Coronary artery (tissue), 2 donors: ENCODE measurements at regions not wholly inside any gene's neighbourhood (a gene's known extent, or its start where the extent isn't known, plus 50 kb on each side); places are given as distances from the start of the nearest gene placed in this dataset.

Experiments
- DNase-seq: peaks from one replicate; pipeline ENCODE4 v3.0.0-alpha.2; 2017; ENCODE audit warnings: low spot score
- H3K27ac ChIP-seq, 2 donors: fragments of 200-600 bp; sonication (generic); one replicate each; pipeline ENCODE4 v1.5.1; 2016 to 2019
- H3K4me3 ChIP-seq: fragments of 200-600 bp; sonication (generic); 2 replicates; pipeline ENCODE4 v1.5.1; 2016; ENCODE audit warnings: mild to moderate bottlenecking, moderate library complexity
- TF ChIP-seq, protein P1 (sequence below): fragments of 200-600 bp; sonication (generic); IDR thresholded peaks from one replicate; pipeline ENCODE4 v1.5.1; 2019; ENCODE audit warnings: antibody characterized with exemption

DNA sequence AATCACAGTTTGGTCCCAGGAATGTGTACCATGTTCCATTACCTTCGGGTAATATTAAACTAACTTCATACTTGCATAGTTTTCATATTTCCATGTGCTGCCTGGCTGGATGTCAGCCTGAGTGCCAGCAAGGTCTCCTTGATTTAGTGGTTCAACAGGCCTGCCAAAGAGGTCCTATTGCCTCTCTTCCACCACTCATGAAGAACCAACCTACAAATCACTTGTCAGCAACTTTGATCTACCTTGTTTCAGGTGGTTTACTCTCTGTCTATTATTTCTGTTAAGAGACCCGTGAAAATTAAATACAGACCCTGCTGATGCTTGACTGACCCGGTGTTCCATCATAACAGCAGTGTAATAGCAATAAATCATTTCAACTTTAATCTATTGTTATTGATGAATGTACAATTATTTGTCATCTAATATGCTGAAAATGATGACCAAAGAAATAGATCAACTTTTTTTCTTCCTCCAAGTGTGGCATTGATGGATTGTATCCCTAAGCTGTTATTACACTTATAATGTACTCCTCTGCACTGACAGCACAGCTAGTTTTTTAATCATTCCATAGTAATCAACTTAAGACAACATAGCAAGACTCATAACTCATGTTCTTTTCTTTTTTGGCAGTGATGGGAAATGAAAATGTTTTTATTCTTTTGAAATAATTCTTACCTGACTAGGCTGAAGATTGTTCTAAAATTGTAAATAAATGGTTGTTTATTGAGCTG, 1220.2 kb upstream of the ACVR2A start:
- TF ChIP-seq, protein P1, sequence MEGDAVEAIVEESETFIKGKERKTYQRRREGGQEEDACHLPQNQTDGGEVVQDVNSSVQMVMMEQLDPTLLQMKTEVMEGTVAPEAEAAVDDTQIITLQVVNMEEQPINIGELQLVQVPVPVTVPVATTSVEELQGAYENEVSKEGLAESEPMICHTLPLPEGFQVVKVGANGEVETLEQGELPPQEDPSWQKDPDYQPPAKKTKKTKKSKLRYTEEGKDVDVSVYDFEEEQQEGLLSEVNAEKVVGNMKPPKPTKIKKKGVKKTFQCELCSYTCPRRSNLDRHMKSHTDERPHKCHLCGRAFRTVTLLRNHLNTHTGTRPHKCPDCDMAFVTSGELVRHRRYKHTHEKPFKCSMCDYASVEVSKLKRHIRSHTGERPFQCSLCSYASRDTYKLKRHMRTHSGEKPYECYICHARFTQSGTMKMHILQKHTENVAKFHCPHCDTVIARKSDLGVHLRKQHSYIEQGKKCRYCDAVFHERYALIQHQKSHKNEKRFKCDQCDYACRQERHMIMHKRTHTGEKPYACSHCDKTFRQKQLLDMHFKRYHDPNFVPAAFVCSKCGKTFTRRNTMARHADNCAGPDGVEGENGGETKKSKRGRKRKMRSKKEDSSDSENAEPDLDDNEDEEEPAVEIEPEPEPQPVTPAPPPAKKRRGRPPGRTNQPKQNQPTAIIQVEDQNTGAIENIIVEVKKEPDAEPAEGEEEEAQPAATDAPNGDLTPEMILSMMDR, result no peak
- no peak overlapping the region for H3K4me3 ChIP-seq
- no peak for DNase-seq
- no peak overlapping the region for H3K27ac ChIP-seq

- TF ChIP-seq, protein P1, result no peak
- no peak for DNase-seq
- Histone ChIP-seq H3K27ac (no peak overlapping the region), H3K4me3 (no peak overlapping the region)
These were observed 1221.1 kb upstream of the ACVR2A start for GRCh38 chr2:146623771-146624170.

GRCh38 chr2:146621656-146622055, 1223.2 kb upstream of the ACVR2A start:
- DNase-seq, result no peak
- TF ChIP-seq, protein P1, result no peak
- Histone ChIP-seq H3K27ac (no peak overlapping the region), H3K4me3 (no peak overlapping the region)

DNA sequence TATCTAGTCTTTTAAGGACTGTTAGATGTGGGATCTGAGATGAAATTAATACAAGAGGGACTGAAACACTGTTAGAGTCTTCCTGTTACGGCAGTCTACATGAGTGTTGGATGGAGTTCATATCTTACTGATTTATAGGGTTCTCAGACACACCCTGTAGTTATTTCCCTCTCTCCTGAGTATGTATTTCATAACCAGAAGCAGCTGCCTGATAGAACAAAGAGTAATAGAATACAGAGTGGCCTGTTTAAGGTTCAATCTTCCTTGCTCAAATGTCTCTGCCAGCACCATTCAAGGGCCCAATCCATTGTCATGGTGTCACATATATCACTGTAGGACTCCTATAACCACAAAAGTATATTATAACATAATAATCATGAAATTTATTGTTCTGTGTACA, 1229.1 kb upstream of the ACVR2A start:
- TF ChIP-seq, protein P1, result no peak
- DNase-seq, result no peak
- H3K27ac ChIP-seq, result no peak overlapping the region

DNA sequence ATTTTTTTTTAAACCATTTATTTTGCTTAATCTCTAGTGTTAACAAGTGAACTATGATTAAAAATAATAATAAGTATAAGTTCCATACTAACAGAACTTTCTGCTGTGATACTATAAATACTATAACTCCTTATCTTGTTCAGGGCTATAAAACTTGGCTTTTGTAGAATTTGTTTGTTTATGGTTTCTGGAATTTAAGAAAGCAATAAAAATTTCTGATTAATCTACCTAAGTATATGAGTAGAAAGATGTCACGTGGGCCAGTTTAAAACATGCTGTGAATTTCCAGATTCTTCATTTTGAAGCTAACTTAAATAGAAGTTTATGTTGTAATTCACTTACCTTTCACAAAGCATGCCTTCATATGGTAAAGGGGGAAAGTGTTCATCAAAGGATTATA, 1236.3 kb upstream of the ACVR2A start:
- Histone ChIP-seq H3K4me3 (no peak overlapping the region), H3K27ac (no peak overlapping the region)
- DNase-seq, result no peak
- TF ChIP-seq, protein P1, result no peak

More for the DNA sequence above, 1229.1 kb upstream of the ACVR2A start:
- no peak overlapping the region for H3K4me3 ChIP-seq

- TF ChIP-seq, protein P1, result no peak
- H3K27ac ChIP-seq, result no peak overlapping the region
- H3K4me3 ChIP-seq, result no peak overlapping the region
- DNase-seq, result no peak
These were observed 1240.3 kb upstream of the ACVR2A start for GRCh38 chr2:146604521-146604920.

- DNase-seq, result no peak
- no peak overlapping the region for H3K27ac ChIP-seq
- no peak overlapping the region for H3K4me3 ChIP-seq
- TF ChIP-seq, protein P1, result no peak
These were observed 1242.0 kb upstream of the ACVR2A start for GRCh38 chr2:146602856-146603255.
